OCI-LY3 (cell line): ENCODE measurements at regions not wholly inside any gene's neighbourhood (a gene's known extent, or its start where the extent isn't known, plus 50 kb on each side); places are given as distances from the start of the nearest gene placed in this dataset.

Experiments used
- EZH2phosphoT487 ChIP-seq: fragments of 200-600 bp; shearing (Covaris generic); IDR thresholded peaks from 2 replicates; pipeline ENCODE4 v1.6.1; 2018; ENCODE audit warnings: antibody characterized with exemption, mixed run types, low read depth
- TF ChIP-seq, protein P1 (sequence below): fragments of 200-600, 300-600 bp; sonication (generic); IDR thresholded peaks from 2 replicates; pipeline ENCODE4 v1.5.1; 2014; ENCODE audit warnings: antibody characterized with exemption, low read length, low read depth

DNA sequence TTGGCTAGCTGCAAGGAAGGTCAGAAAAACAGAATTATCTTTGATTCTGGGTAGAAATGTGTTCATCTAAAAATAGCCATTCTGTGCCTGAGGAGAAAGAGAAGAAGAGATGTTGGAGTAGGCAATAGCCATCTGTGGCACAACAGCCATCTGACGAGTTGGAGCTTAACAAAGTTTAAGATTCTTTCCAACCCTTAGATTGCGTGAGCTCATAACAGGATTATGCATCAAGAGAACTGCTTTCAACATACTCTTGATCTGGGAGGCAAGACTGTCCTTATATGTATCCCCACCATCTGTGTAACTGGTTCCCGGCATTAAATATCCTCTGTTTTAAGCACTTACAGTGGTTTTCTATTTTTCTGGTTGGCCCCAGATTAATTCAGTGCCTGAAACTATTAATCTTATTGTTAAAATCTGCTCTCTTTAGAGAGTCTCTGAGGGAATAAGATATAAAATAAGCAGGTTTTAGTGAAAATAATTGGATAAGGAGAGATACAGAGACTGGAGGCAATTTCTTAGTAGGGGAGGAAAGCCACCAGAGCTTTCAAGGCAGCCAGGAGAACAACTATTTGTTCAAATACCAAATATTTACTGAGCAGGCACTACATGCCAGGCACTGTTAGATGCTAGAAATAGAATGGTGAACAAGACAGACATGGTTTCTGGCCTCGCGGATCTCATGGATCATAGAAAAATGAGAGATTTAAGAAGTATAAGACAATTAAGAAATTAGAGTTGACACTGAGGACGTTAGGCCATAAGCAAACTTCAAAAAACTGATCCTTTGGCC is 398.0 kb downstream of the SMARCA1 start:
- TF ChIP-seq, protein P1, sequence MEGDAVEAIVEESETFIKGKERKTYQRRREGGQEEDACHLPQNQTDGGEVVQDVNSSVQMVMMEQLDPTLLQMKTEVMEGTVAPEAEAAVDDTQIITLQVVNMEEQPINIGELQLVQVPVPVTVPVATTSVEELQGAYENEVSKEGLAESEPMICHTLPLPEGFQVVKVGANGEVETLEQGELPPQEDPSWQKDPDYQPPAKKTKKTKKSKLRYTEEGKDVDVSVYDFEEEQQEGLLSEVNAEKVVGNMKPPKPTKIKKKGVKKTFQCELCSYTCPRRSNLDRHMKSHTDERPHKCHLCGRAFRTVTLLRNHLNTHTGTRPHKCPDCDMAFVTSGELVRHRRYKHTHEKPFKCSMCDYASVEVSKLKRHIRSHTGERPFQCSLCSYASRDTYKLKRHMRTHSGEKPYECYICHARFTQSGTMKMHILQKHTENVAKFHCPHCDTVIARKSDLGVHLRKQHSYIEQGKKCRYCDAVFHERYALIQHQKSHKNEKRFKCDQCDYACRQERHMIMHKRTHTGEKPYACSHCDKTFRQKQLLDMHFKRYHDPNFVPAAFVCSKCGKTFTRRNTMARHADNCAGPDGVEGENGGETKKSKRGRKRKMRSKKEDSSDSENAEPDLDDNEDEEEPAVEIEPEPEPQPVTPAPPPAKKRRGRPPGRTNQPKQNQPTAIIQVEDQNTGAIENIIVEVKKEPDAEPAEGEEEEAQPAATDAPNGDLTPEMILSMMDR = no peak
- TF ChIP-seq EZH2phosphoT487 = no peak
